GM21528 (cell line): ENCODE measurements at regions not wholly inside any gene's neighbourhood (a gene's known extent, or its start where the extent isn't known, plus 50 kb on each side); places are given as distances from the start of the nearest gene placed in this dataset.
"Not testable (repeated sequence)": the region's sequence is repeated elsewhere in the genome, so short reads cannot be mapped to it uniquely, and the experiment has no call there.

Source experiments
- ATAC-seq: cut with Tn5 transposase; IDR thresholded peaks from one replicate; pipeline ENCODE4 v1.9.1; 2021; ENCODE audit warnings: mild to moderate bottlenecking, moderate library complexity; ENCODE audit not compliant: unreplicated experiment, low FRiP score

DNA sequence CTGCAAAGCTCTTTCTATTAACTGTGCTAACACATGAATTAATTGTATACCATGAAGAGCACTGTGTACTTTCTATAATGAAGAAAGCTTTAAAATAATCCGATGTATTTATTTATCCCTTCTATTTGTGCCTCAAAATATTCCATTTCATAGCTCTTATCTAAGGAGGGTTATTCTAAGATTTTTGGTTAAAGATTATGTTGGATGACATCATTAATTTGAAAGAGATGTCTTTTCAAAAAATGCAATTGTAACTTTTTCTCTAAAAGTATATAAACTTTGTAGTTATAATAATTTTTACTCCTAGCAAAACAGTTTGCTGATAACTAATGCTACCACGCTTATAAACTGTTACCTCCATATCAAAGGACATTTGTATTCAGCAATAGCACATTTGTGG, 192.4 kb upstream of the HSF2 start:
- ATAC-seq: no peak

DNA sequence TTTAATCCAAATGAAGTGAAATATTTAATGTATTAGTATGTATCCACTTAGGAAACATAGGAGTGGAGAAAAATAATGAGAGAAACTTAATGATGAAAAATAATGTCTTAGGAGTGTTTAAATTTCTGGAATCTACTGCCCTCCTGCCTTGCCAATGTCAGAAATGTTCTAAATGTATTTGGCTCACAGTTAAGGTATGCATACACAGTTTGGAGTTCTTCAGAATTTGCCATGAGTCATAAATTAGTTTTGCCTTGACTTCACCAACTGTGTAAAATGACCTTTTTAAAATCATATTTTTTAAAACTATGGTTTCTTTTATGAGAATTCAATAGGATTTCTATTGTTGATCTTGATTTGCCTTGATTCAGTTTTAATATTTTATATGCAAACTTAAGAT, 191.7 kb upstream of the HSF2 start:
- no peak for ATAC-seq

DNA sequence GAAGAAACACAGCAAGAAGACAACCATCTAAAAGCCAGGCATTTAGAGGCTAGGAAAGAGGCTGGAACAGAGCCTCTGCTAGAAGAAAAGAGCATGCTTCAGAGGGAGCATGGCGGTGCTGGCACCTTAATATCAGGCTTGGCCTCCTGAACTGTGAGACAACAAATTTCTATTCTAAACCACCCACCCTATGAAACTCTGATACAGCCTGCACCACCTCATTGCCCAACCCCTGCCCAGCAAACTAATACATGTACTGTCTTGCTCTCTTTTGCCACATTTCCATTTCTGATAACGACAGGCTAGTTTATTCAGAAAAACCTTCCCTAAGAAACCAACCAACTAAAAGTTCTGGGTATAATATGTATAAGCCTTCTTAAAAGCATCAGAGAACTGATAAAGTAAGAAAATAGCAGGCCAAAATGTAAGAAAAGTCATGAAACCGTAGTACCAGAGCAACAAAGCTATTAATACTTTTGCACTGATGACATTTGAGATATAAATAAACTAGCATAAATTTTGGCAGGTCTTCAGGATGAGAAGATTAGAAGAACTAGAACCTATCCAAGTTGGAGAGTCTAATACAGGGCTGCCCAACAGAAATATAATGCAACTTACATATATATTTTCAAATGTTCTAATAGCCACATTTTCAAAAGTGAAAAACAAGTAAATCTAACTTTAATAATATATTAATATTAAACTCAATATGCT, 184.7 kb upstream of the HSF2 start:
- no peak for ATAC-seq

DNA sequence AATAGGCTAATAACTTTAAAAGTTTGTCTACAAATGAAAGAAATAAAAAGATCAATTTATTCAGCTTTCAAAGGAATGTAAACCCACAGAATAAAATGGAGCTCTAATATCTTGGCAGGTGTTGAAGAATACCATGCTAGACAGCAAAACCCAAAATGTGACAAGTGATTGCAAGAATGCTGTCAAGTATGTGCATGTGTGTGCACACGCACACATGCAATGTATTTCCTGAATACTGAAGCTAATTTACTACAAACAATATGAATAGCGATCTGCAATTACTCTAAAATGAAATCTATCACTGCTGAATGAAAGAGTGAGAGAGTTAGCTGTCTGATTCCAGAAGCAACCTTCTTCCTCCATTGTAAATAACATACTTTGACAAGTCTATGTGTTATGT, 179.2 kb upstream of the HSF2 start:
- no peak for ATAC-seq

DNA sequence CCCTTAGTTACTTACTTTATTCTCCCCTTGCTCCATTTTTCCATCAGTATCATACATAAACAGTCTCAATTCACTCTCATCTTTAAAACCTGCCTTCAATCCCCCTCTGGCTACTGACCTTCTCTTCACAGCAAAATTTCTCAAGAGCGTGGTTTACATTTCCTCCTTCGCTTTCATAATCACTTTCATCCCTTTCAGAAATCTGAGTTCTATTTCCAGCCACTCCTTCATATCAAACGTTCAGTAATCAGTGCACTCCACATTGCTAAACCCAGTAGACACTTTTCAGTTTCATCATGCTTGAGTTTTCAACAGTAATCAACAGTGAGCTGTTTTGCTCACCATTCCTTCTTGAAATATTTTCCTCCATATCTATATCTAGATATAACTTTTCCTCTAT, 176.7 kb upstream of the HSF2 start:
- ATAC-seq: no peak

DNA sequence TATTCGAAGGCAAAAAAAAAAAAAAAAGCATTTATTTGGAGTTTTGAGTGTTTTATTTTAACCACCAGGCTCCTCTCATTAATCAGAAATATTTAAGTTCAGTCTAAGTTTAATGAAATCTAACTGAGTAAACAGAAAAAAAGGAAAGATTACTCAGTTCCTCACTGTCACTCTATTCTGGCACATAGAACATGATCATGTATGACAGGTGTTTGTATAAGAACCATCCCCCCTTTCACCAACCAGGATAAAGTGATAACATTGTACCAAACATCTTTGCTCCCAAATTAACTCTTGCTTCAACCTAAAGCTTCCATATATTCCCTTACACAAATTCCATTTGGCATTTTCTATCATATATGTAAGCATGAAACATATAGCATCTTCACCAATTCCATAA, 176.2 kb upstream of the HSF2 start:
- ATAC-seq: no peak

DNA sequence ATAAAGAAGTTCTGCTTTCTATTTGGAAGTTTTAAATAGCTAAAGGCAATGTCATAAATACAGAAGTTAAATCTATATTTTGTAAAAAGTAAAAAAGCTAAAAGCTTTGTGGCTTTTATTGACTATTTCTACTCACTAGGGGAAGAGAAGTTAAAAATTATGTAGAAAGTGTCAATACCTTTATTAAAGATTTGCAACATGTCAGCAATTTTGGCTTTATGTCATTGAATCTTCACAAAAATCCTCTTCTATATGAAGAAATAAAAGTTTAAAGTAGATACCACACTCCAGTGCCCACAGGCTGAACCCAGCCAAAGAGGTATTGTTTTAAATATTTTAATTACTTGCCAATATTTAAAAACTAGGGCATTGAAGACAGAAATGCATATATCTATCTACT, 160.6 kb upstream of the HSF2 start:
- ATAC-seq: no peak

DNA sequence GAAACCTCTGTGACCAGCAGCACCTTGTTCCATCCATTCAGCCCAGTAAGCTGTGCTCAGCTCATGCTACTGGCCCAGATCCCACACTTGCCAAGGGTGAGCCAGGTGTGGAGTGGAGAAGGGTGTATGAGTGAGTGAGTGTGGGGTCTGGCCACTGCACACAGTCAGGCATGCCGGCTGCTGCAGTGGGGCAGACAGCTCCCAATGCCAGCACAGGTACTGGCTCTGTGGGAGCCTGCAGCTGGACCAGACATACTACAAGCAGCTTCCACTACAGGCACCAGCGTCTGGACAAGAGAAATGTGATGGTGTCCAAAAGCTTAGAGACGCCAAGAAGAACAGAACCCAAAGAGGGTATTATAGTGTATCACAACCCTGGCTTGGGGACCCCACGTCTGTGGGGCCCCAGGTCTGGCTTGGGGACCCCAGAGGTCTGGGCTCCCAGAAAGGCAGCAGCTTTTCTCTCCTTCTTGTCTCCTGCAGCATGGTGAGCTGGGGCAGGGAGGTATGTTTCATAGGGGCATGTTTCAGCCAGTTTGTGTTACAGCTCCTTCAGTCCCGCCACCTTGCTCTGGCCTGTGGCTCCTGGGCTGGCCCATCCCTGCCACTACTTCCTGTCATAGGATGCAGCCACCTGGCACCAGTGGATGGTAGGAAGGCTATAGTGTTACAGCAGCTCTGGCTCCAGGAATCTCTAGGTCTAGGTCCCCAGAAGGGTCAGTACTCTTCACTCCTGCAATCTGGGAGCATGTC, 152.4 kb upstream of the HSF2 start:
- no peak for ATAC-seq

DNA sequence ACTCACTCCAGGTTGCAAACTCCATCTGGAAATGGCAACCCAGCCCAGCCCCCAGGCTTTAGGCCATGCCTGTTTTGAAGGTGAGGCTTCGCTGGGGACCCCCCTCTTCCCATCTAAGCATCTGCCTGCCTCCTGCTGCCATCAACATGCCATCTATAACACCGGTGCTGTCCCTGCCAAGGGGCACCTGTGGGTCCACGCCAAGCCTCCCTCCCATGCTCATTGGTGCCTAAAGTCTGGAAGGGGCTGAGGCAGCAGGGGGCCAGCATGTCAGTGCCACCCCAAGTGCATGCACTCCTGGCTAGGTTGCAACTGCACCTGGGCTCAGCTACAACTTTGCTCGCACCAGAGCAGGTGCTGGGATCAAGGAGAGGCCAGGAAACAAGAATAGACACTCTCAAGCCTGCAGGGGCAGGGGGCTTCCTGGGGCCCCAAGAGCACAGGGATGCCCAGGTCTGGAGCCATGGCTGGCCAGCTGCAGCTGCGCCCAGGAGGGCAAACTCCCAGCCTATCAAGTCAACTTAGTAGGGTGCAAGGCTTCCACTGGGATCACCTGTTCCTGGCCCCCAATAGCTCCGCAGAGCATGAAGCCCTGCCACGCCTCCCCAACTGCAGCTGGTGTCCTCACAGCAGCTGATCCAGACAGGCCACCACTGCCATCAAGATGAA, 151.3 kb upstream of the HSF2 start:
- ATAC-seq: no peak

DNA sequence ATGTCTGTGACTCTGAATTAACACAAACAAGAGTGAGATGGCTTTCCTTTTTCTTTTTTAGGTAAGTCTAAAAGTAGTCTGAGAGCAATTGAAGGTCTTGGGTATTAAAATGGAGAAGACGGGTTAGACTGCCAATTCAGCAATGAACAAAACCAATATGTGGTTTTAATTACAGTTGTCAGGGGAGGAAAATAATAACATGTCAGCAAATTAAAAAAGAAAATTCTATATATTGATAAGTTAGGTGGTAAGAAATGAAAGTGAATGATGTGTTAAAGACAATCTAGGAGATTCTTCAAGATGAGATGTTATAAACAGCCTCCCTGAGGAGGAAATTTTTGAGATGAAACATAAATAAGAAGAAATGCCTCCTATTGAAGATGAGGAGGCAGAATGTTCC, 150.6 kb upstream of the HSF2 start:
- ATAC-seq: no peak

DNA sequence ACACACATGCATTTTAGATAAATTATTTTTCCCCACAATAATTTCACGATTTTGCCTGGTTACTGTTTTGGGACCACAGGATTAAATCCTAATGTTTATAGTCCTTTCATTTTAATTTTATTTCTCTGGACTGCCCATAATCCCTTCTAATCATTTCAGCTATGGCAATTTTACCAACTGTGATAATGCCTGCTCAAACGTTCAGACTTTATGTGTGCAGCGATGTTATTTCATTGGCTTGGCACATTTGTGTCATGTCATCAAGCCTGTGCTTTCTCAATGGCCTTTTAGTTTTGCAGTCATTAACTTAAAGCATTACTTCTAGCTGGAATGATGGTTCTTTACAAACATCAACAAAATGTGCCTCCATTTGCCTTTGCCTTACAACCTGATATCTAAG, 140.6 kb upstream of the HSF2 start:
- no peak for ATAC-seq

DNA sequence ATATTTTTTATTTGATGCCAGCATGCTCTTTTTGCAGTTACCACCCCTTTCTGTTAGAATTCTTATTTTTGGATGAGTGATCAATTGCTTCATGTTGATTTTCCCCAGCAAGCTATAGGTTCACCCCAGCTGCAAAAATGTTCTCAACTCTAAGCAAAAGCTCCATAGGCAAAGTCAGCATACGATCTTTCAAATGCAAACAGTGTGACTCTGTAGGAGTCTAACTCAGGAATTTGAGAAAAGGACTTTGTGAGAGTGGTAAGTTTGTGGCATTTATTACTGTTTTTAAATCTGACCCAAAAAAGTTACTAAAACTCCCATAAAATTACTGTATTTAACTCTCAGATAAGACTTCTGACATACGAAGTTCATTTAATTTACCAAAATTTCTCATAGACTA, 134.9 kb upstream of the HSF2 start:
- no peak for ATAC-seq

DNA sequence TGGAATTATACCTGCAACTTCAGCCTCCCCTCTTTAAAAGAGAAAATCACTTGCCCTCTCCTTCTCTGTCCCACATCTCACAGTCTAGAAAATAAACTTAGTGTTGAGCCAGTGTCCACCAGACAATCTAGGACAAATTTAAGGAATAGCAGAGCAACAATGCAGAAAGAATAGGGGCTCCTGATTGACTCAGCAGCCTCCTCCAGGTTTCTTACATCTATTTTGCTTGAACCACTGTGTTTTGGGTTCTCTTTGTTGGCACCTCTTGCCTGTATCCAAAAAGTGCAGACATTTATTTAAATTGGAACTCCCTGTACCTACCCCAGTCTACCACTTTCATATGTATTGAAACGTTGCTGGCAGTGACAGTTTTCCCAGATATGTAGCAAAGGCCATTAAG, 133.7 kb upstream of the HSF2 start:
- ATAC-seq: no peak

DNA sequence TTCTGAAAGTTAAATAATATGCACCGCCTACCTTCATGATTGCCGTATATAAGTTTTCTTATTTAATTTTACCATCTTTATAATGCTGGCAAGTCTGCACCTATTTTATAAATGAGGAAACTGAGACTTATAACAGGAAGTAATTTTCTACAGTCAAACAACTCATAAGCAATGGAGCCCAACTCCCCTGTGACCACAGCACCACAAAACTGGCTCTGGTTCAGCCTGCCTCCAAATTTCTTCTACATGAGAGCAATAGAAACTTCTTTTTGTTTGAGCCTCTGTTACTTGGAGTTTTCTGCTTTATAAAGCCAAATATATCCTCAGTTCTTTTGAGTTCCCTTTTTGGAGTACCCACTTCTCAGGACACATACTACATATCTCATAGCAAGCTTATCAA, 131.1 kb upstream of the HSF2 start:
- no peak for ATAC-seq

DNA sequence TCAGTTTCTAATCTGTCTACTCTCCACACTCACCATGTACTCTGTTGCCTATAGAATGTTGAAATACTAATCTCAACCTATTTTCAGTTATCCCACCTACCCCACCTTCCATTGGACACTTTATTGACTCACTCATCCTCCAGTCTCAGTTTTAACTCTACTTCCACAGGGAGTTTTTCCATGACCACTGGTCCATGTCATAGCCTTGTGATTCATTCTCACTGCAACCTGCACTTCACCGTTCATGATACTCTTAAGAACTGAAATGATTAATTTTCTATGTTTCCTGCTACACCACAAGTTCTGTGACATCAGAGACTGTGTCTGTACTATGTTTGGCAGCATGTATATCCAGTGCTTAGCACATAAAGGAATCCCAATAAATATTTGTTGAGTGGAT, 122.8 kb upstream of the HSF2 start:
- ATAC-seq: no peak

DNA sequence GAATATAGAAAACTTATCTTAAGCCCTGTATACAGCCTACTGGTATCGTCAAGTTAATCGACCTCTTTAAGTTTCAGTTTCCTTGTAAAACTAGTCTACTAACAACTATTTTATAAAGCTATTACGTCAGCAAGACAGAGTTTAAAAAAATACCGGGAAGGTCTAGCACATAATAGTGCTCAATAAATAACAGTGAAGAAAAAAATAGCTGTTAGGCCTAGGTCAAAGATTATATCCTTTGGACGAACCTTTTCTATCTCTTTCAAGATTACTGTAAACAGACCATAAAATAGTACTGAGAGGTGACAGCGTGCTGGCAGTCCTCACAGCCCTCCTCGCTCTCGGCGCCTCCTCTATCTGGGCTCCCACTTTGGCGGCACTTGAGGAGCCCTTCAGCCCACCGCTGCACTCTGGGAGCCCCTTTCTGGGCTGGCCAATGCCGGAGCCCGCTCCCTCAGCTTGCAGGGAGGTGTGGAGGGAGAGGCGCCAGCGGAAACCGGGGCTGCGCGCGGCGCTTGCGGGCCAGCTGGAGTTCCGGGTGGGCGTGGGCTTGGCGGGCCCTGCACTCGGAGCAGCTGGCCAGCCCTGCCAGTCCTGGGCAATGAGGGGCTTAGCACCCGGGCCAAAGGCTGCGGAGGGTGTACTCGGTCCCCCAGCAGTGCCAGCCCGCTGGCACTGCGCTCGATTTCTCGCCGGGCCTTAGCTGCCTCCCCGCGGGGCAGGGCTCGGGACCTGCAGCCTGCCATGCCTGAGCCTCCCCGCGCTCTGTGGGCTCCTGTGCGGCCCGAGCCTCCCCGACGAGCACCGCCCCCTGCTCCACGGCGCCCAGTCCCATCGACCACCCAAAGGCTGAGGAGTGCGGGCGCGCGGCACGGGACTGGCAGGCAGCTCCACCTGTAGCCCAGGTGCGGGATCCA, 119.1 kb upstream of the HSF2 start:
- not testable (repeated sequence) for ATAC-seq

DNA sequence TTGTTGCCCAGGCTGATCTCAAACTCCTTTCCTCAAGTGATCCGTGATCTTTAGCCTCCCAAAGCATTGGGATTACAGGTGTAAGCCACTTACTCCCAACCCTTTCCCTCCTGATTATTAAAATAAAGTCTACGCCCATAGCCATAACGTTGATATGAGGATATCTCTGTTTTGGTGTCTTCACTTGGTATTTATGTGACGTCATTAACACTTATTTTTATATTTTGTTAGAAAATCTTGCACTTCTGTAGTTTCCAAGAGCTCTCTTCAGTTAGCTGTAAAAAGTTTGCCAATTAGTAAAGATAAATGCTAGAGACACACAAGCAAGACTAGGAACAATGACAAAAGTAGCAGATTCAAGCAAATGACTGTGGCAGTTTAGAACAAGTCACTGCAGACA, 115.6 kb upstream of the HSF2 start:
- no peak for ATAC-seq

DNA sequence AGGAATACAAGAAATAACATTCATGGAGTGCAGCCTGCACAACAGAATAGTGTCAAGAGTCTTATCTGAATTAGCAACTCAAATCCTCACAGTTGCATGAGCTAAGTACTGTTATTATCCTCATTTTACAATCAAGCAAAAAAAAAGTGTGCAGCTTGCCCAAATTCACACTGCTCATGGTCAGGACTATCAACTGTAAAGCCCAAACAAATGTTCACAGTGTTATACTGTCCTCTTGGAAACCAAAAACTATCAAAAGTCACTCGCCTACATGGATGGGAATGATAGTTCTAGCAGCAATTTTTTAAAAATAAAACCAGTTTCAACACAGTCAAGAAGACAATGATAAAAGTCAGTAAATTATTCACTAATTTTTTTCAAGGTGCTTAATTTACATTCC, 114.6 kb upstream of the HSF2 start:
- no peak for ATAC-seq

DNA sequence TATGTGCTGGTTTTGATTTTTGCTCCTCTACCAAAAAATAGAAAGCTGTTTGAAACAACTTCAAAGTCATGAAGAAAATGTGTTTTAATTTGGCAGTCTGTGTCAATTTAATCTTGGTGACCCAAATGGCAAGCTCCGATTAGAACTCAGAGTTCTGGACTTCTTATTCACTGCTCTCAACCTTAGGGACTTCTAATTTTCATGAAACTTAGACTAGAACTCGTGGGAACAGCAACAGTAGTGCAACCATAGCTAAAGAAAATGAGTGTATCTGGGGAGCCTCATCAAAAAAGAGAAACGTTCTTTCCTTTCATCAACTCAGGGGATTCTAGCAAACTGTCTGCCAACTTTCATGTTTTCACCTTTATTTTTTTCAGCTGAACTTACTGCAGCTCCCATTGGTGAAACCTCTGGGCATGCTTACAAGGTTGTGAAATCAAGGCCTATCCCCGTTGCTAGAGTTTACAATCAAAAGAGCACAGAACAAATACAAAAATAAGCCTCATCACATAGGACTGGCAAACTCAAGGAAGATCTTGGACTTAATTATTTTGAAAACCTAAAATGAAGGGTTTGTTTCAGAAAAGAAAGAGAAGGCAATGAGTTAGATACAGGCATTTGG, 114.0 kb upstream of the HSF2 start:
- ATAC-seq: no peak

DNA sequence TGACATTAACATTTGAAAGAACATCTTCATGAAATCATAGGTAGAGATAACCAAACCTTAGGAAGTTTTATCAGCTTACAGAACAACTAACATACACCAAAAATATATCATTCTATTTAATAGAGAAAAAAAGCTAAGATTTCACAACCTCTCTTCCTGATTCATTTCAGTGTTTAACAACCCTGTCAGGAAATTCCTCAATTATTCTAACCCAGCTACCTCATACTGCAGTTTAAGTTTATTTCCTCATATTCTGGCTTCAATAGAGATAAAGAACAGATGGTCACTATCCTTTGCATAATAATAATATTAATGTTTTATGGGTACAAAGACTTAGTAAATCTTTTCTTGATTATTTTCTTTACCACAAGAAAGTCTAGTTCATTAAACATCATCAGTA, 112.9 kb upstream of the HSF2 start:
- ATAC-seq: no peak
